ENCODE measurements at regions not wholly inside any gene's neighbourhood (a gene's known extent, or its start where the extent isn't known, plus 50 kb on each side); places are given as distances from the start of the nearest gene placed in this dataset.

- H3K9me3 ChIP-seq = no peaks in the 10 kb centered on the region
- intact Hi-C loops (cut with DNase I; ENCODE audit: low total_unique reads) = no loop called here
- H3K27me3 ChIP-seq = peaks cover 0 to 8% (median 0%) of the 10 kb centered on the region in 3 donors
- H3K36me3 ChIP-seq = no peaks in the 10 kb centered on the region
- TF ChIP-seq POLR2A (IDR thresholded peaks at IDR 0.05) (no peak), EP300 (IDR thresholded peaks at IDR 0.05) (no peak)
- no peak overlapping the region for H3K4me3 ChIP-seq
- 80 to 89% (median 83%) methylated on average over 3 of the region's 3 CpGs for WGBS, 5 donors
- no peaks in the 10 kb centered on the region for H3K4me1 ChIP-seq
- no peak overlapping the region for H3K27ac ChIP-seq
- no peak for DNase-seq
Observed at GRCh38 chr17:72046178-72046577, 74.6 kb upstream of the SOX9 start.

GRCh38 chr17:72046643-72047612, 73.9 kb upstream of the SOX9 start:
- WGBS, 5 donors = 77 to 82% (median 78%) methylated on average over 14 of the region's 14 CpGs
- intact Hi-C loops (cut with DNase I; ENCODE audit: low total_unique reads) = no loop called here
- no peak for DNase-seq
- Histone ChIP-seq H3K27me3 (peaks cover 0 to 8% (median 0%) of the 10 kb centered on the region in 3 donors), H3K9me3 (no peaks in the 10 kb centered on the region), H3K4me1 (no peaks in the 10 kb centered on the region), H3K27ac (no peak overlapping the region), H3K36me3 (no peaks in the 10 kb centered on the region), H3K4me3 (no peak overlapping the region)
- no peak for TF ChIP-seq EP300 (IDR thresholded peaks at IDR 0.05)
- TF ChIP-seq POLR2AphosphoS5 (IDR thresholded peaks at IDR 0.05) = no peak
- TF ChIP-seq POLR2A (IDR thresholded peaks at IDR 0.05) = no peak
- TF ChIP-seq CTCF (IDR thresholded peaks at IDR 0.05) = no peak

GRCh38 chr17:72049914-72050313, 70.9 kb upstream of the SOX9 start:
- DNase-seq = no peak
- Histone ChIP-seq H3K4me1 (peaks cover 0 to 13% (median 1%) of the 10 kb centered on the region in 4 donors), H3K9me3 (no peaks in the 10 kb centered on the region), H3K27me3 (peaks cover 0 to 9% (median 7%) of the 10 kb centered on the region in 3 donors), H3K4me3 (no peak overlapping the region), H3K36me3 (no peaks in the 10 kb centered on the region), H3K27ac (no peak overlapping the region)
- TF ChIP-seq POLR2AphosphoS5 (IDR thresholded peaks at IDR 0.05) (no peak), POLR2A (IDR thresholded peaks at IDR 0.05) (no peak), CTCF (IDR thresholded peaks at IDR 0.05) (no peak), EP300 (IDR thresholded peaks at IDR 0.05) (no peak)
- 82 to 97% (median 91%) methylated on average over 2 of the region's 2 CpGs for WGBS, 5 donors
- intact Hi-C loops (cut with DNase I; ENCODE audit: low total_unique reads) = no loop called here

- intact Hi-C loops (cut with DNase I; ENCODE audit: low total_unique reads) = no loop called here
- peak overlapping the region in 1 of 4 donors; percentile 6 for H3K4me3 ChIP-seq
- no peak for DNase-seq
- H3K27me3 ChIP-seq = peaks cover 0 to 9% (median 7%) of the 10 kb centered on the region in 3 donors
- TF ChIP-seq POLR2A (IDR thresholded peaks at IDR 0.05) = no peak
- no peak for TF ChIP-seq EP300 (IDR thresholded peaks at IDR 0.05)
- TF ChIP-seq POLR2AphosphoS5 (IDR thresholded peaks at IDR 0.05) = no peak
- TF ChIP-seq CTCF (IDR thresholded peaks at IDR 0.05) = no peak
- peaks cover 0 to 13% (median 1%) of the 10 kb centered on the region in 4 donors for H3K4me1 ChIP-seq
- 32 to 36% (median 34%) methylated on average over 11 of the region's 11 CpGs for WGBS, 5 donors
- no peaks in the 10 kb centered on the region for H3K9me3 ChIP-seq
- H3K27ac ChIP-seq = no peak overlapping the region
- no peaks in the 10 kb centered on the region for H3K36me3 ChIP-seq
Observed at GRCh38 chr17:72053036-72053435, 67.8 kb upstream of the SOX9 start.

Measured in stomach (tissue), 8 donors.